Transverse colon (tissue), 4 donors: ENCODE measurements at regions not wholly inside any gene's neighbourhood (a gene's known extent, or its start where the extent isn't known, plus 50 kb on each side); places are given as distances from the start of the nearest gene placed in this dataset.
A peak's percentile ranks its signal among the peaks of the same experiment; 100 is the strongest.

Experiments used
- DNase-seq: peaks from one replicate; pipeline ENCODE4 v3.0.0-alpha.2; 2019
- H3K27ac ChIP-seq, 4 donors: fragments of 200-600 bp; sonication (generic); 2 replicates each; pipeline ENCODE4 v1.5.1; 2016 to 2018; ENCODE audit warnings: inconsistent platforms in 4 of 4
- H3K27me3 ChIP-seq: fragments of 200-600 bp; sonication (generic); 2 replicates; pipeline ENCODE4 v1.5.1; 2017; ENCODE audit warnings: inconsistent platforms
- H3K36me3 ChIP-seq, 4 donors: fragments of 200-600 bp; sonication (generic); 2 replicates each; pipeline ENCODE4 v1.5.1; 2017 to 2019; ENCODE audit warnings: inconsistent platforms in 4 of 4
- H3K4me1 ChIP-seq, 4 donors: fragments of 200-600 bp; sonication (generic); 2 replicates each; pipeline ENCODE4 v1.5.1; 2017 to 2020; ENCODE audit warnings: inconsistent platforms in 4 of 4
- H3K4me3 ChIP-seq, 4 donors: fragments of 200-600 bp; sonication (generic); 1 replicate in 1 of 4; 2 replicates in 3 of 4; pipeline versions ENCODE4 v1.5.1 to v1.6.1; 2017 to 2019; ENCODE audit warnings: inconsistent platforms in 4 of 4
- H3K9me3 ChIP-seq, 2 donors: fragments of 200-600 bp; sonication (generic); 2 replicates each; pipeline ENCODE4 v1.5.1; 2017 to 2019; ENCODE audit warnings: inconsistent platforms in 2 of 2
- CTCF ChIP-seq, 5 experiments: fragments of 200-600 bp in 3 of 5; fragments of 450-650 bp in 2 of 5; sonication (generic) in 3 of 5; IDR thresholded peaks; 1 replicate in 2 of 5; 2 replicates in 3 of 5; pipeline ENCODE4 v1.5.1; 2016 to 2017; ENCODE audit warnings: antibody characterized with exemption in 5 of 5, inconsistent platforms in 3 of 5, mild to moderate bottlenecking in 2 of 5, moderate library complexity in 1 of 5
- EP300 ChIP-seq: sonication (generic); formaldehyde crosslinking; IDR thresholded peaks from one replicate; pipeline ENCODE4 v1.6.1; 2017; ENCODE audit warnings: antibody characterized with exemption, low read depth
- POLR2A ChIP-seq: fragments of 450-650 bp; IDR thresholded peaks from one replicate; pipeline ENCODE4 v1.6.1; 2016; ENCODE audit warnings: antibody characterized with exemption, mild to moderate bottlenecking, moderate library complexity
- POLR2AphosphoS5 ChIP-seq, 3 donors: sonication (generic); formaldehyde crosslinking; IDR thresholded peaks; one replicate each; pipeline ENCODE4 v1.6.1; 2016; ENCODE audit warnings: antibody characterized with exemption in 3 of 3
- WGBS, 2 donors: methylation state at CpG; one replicate each; pipeline ENCODE4 v1.1.5; 2018; ENCODE audit warnings: low coverage in 1 of 2; 5-methylcytosine and 5-hydroxymethylcytosine counted together
- in situ Hi-C, 4 donors: fragments of 200-750 bp; cut with MboI; loops; one replicate each; pipeline versions ENCODE4 v1.15.0 to v1.15.1; 2017; ENCODE audit warnings: low sequenced_read_pairs in 3 of 4, low pct_ligation_motif_present in 1 of 4, low pct_unique_long_range_greater_than_20kb in 1 of 4
- intact Hi-C: fragments of 100-400 bp; cut with DNase I; formaldehyde crosslinking; loops from one replicate; pipeline ENCODE4 v1.15.1; 2023; ENCODE audit warnings: low total_unique reads

- 93% methylated on average over 1 of the region's 1 CpG; no CpG with 5 or more reads in 1 of the 2 donors for WGBS, 2 donors
- Histone ChIP-seq H3K27ac (no peak overlapping the region), H3K9me3 (peaks cover 0 to 6% of the 10 kb centered on the region in 2 donors), H3K36me3 (no peaks in the 10 kb centered on the region), H3K4me1 (peaks cover 0 to 8% (median 3%) of the 10 kb centered on the region in 4 donors), H3K27me3 (no peaks in the 10 kb centered on the region), H3K4me3 (no peak overlapping the region)
- TF ChIP-seq EP300 (no peak), POLR2AphosphoS5 (IDR thresholded peaks at IDR 0.05) (no peak), CTCF (IDR thresholded peaks at IDR 0.05) (no peak), POLR2A (no peak)
- in situ Hi-C loops (loop anchor here in 1 of 4 donors (10.0 kb wide), 1 partner anchor 362 kb away; no protein-coding TSS in a partner anchor), intact Hi-C loops (no loop called here)
- no peak for DNase-seq
Observed at GRCh38 chr12:47396902-47397663, 308.7 kb downstream of the RPAP3 start.

- peak overlapping the region in 2 of 4 donors; percentile 6 to 26 for H3K27ac ChIP-seq
Observed at GRCh38 chr12:47394070-47394469, 311.8 kb downstream of the RPAP3 start.

GRCh38 chr12:47393403-47393790, 312.4 kb downstream of the RPAP3 start:
- H3K27me3 ChIP-seq = no peaks in the 10 kb centered on the region
- no peak for TF ChIP-seq POLR2AphosphoS5 (IDR thresholded peaks at IDR 0.05)
- TF ChIP-seq CTCF (IDR thresholded peaks at IDR 0.05) = no peak
- TF ChIP-seq EP300 = no peak
- TF ChIP-seq POLR2A = no peak
- in situ Hi-C loops = loop anchor here in 1 of 4 donors (10.0 kb wide), 1 partner anchor 359 kb away; no protein-coding TSS in a partner anchor
- intact Hi-C loops = no loop called here
- no peak overlapping the region for H3K4me3 ChIP-seq
- no peaks in the 10 kb centered on the region for H3K36me3 ChIP-seq
- WGBS, 2 donors = 41 to 67% methylated on average over 3 to 4 of the region's 4 CpGs
- no peak for DNase-seq
- peaks cover 0 to 8% (median 4%) of the 10 kb centered on the region in 4 donors for H3K4me1 ChIP-seq
- H3K9me3 ChIP-seq = peaks cover 0 to 3% of the 10 kb centered on the region in 2 donors
- H3K27ac ChIP-seq = peak overlapping the region in 2 of 4 donors; percentile 26 to 34

More at GRCh38 chr12:47394070-47394469, 311.8 kb downstream of the RPAP3 start:
- 40 to 60% methylated on average over 1 to 4 of the region's 4 CpGs for WGBS, 2 donors
- TF ChIP-seq CTCF (IDR thresholded peaks at IDR 0.05) = no peak
- no peak for TF ChIP-seq EP300
- TF ChIP-seq POLR2AphosphoS5 (IDR thresholded peaks at IDR 0.05) = no peak
- no peak for TF ChIP-seq POLR2A
- in situ Hi-C loops (loop anchor here in 1 of 4 donors (10.0 kb wide), 1 partner anchor 359 kb away; no protein-coding TSS in a partner anchor), intact Hi-C loops (no loop called here)
- H3K4me3 ChIP-seq = no peak overlapping the region
- peaks cover 0 to 6% of the 10 kb centered on the region in 2 donors for H3K9me3 ChIP-seq
- no peak for DNase-seq
- H3K4me1 ChIP-seq = peaks cover 0 to 8% (median 4%) of the 10 kb centered on the region in 4 donors
- H3K36me3 ChIP-seq = no peaks in the 10 kb centered on the region
- no peaks in the 10 kb centered on the region for H3K27me3 ChIP-seq

- H3K9me3 ChIP-seq = peaks cover 0 to 2% of the 10 kb centered on the region in 2 donors
- no peak overlapping the region for H3K4me3 ChIP-seq
- WGBS, 2 donors = 74% methylated on average over 7 of the region's 7 CpGs; no CpG with 5 or more reads in 1 of the 2 donors
- H3K27ac ChIP-seq = no peak overlapping the region
- no peaks in the 10 kb centered on the region for H3K36me3 ChIP-seq
- TF ChIP-seq POLR2A (no peak), POLR2AphosphoS5 (IDR thresholded peaks at IDR 0.05) (no peak), EP300 (no peak), CTCF (IDR thresholded peaks at IDR 0.05) (no peak)
- intact Hi-C loops (no loop called here), in situ Hi-C loops (loop anchor here in 1 of 4 donors (10.0 kb wide), 1 partner anchor 357 kb away; no protein-coding TSS in a partner anchor)
- H3K4me1 ChIP-seq = peaks cover 0 to 8% (median 4%) of the 10 kb centered on the region in 4 donors
- DNase-seq = peak; percentile 17
- no peaks in the 10 kb centered on the region for H3K27me3 ChIP-seq
Observed at GRCh38 chr12:47391566-47391965, 311.8 kb upstream of the AMIGO2 start.
